ENCODE measurements at regions not wholly inside any gene's neighbourhood (a gene's known extent, or its start where the extent isn't known, plus 50 kb on each side); places are given as distances from the start of the nearest gene placed in this dataset.

DNA sequence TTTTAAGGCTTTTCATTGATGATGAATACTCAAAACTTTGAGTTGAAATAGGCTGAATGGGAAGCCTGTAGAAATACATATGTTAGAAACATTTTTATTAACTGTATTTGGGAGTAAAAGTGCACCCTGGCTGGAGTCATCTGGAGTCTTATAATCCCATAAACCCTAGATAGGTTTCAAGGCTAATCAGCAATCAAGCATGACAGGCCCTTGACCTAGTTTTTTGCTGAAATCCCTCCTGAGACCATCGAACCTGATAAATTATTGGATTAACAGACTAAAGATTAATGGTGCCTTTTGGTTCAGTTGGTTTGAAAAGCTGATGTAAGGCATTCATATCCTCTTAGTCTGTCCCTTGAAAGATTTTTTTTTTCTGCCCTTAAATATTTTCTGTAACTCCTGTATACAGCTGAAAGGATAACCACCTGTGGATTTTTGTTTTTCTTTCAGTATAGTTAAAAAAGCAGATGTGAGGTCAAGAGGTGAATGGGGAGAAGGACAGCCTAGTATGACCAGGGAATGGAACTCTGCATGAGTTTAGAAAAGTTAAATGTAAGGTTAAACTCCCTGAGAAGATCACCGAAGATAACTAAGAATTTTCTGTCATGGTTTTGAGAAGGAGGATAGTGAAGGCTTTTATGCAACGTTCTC, 69.4 kb upstream of the STXBP5L start:
- intact Hi-C loops (cut with DNase I) = no loop called here
- no peaks in the 10 kb centered on the region for H3K36me3 ChIP-seq
- H3K27ac ChIP-seq = no peak overlapping the region
- H3K9me3 ChIP-seq = no peaks in the 10 kb centered on the region
- H3K4me3 ChIP-seq (replicated peaks in 1 of 3) = no peak overlapping the region
- peak in 1 of 2 donors; percentile 10 for DNase-seq
- peaks cover 7 to 12% of the 10 kb centered on the region in 2 donors for H3K4me1 ChIP-seq
- H3K27me3 ChIP-seq = no peaks in the 10 kb centered on the region
- TF ChIP-seq, protein P1, sequence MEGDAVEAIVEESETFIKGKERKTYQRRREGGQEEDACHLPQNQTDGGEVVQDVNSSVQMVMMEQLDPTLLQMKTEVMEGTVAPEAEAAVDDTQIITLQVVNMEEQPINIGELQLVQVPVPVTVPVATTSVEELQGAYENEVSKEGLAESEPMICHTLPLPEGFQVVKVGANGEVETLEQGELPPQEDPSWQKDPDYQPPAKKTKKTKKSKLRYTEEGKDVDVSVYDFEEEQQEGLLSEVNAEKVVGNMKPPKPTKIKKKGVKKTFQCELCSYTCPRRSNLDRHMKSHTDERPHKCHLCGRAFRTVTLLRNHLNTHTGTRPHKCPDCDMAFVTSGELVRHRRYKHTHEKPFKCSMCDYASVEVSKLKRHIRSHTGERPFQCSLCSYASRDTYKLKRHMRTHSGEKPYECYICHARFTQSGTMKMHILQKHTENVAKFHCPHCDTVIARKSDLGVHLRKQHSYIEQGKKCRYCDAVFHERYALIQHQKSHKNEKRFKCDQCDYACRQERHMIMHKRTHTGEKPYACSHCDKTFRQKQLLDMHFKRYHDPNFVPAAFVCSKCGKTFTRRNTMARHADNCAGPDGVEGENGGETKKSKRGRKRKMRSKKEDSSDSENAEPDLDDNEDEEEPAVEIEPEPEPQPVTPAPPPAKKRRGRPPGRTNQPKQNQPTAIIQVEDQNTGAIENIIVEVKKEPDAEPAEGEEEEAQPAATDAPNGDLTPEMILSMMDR (IDR thresholded peaks at IDR 0.05) = no peak
- TF ChIP-seq POLR2A (IDR thresholded peaks at IDR 0.05) = no peak
- 35 to 39% methylated on average over 3 of the region's 3 CpGs for WGBS, 2 donors

DNA sequence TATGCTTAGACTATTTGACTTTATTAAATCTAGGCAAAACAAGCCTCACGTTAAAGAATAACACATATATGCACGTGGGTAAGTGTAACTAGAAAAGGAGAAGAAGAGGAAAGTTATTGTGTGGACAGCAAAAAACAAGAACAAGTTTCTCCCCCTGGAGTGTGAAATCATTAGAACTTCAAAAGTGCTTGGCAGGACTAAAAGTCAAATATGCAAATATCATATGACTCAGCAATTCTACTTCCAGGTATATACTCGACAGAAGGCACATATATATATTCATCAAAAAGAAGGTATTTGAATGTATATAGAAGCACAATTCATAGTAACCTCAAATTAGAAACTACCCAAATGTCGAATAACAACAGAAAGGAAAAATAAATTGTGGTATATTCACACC, 68.9 kb upstream of the STXBP5L start:
- H3K9me3 ChIP-seq = no peaks in the 10 kb centered on the region
- no peaks in the 10 kb centered on the region for H3K27me3 ChIP-seq
- H3K4me3 ChIP-seq (replicated peaks in 1 of 3) = no peak overlapping the region
- peaks cover 7 to 12% of the 10 kb centered on the region in 2 donors for H3K4me1 ChIP-seq
- no peak for DNase-seq
- TF ChIP-seq, protein P1 (IDR thresholded peaks at IDR 0.05) = no peak
- TF ChIP-seq POLR2A (IDR thresholded peaks at IDR 0.05) = no peak
- no peaks in the 10 kb centered on the region for H3K36me3 ChIP-seq
- 53 to 56% methylated on average over 4 of the region's 4 CpGs for WGBS, 2 donors
- intact Hi-C loops (cut with DNase I) = no loop called here
- no peak overlapping the region for H3K27ac ChIP-seq

DNA sequence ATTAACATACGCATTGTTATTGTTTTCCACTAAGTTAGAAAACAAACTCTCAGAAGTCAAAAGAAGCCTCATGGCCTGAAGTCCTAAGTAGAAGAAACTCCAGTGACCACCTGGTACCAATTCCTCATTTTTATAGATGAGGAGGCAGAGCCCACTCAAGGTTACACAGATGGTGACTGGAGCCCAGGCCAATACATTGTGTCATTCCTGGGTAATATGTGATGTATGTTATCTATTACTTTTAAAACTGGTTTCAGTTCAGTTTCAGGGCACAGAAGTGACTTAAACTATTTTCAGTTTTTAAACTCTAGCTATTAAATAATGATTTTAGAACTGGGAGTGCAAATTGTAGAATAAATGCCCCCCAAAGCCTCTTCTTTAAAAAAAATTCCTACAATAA, 66.7 kb upstream of the STXBP5L start:
- no peak for DNase-seq
- H3K9me3 ChIP-seq = no peaks in the 10 kb centered on the region
- no peak overlapping the region for H3K4me3 ChIP-seq (replicated peaks in 1 of 3)
- H3K27ac ChIP-seq = no peak overlapping the region
- intact Hi-C loops (cut with DNase I) = no loop called here
- peaks cover 7 to 12% of the 10 kb centered on the region in 2 donors for H3K4me1 ChIP-seq
- no peaks in the 10 kb centered on the region for H3K27me3 ChIP-seq
- TF ChIP-seq POLR2A (IDR thresholded peaks at IDR 0.05) = no peak
- TF ChIP-seq, protein P1 (IDR thresholded peaks at IDR 0.05) = no peak
- no peaks in the 10 kb centered on the region for H3K36me3 ChIP-seq
- 95 to 97% methylated on average over 1 of the region's 1 CpG for WGBS, 2 donors

DNA sequence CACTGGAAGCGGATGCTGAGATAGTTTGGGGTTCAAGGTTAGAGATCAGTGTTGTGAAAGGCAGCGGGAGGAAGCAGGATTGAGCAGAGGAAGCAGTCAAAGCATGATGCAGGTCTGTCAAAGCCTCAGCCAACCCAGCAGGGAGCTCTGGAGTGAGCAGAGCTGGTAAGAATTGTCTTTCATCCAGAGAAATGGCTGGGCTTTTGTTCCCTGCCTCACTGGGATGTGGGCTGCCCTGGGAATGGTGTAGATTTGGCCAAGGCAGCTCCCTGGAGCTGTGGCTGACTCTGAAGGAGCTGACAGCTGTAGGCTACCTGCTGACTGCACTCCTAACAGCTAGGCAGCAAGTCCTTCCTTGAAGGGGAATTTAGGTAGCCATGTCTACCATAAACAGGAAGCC, 61.9 kb upstream of the STXBP5L start:
- WGBS, 2 donors = 65 to 82% methylated on average over 2 of the region's 2 CpGs
- intact Hi-C loops (cut with DNase I) = no loop called here
- Histone ChIP-seq H3K27me3 (no peaks in the 10 kb centered on the region), H3K4me3 (replicated peaks in 1 of 3) (no peak overlapping the region), H3K27ac (no peak overlapping the region), H3K9me3 (no peaks in the 10 kb centered on the region), H3K36me3 (no peaks in the 10 kb centered on the region), H3K4me1 (no peaks in the 10 kb centered on the region)
- no peak for DNase-seq
- TF ChIP-seq, protein P1 (IDR thresholded peaks at IDR 0.05) = no peak
- TF ChIP-seq POLR2A (IDR thresholded peaks at IDR 0.05) = no peak

DNA sequence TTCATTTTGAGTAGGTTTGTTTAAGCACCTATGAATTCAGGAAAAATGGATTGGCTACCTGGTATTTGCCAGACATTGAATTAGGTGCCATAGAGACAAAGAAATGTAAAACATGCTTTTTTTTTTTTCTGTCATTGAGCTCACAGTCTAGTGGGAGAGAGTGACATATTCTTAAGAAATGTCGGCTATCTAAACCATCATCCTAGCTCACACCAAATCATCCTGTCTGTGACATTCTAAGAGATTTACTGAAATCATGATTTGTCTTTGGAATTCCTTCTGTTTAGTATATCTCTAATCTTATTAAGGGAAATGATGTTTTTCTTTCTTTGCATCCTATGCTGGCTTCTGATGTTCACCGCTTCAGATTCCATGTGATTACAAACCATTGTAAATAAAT, 59.5 kb upstream of the STXBP5L start:
- no peak for TF ChIP-seq POLR2A (IDR thresholded peaks at IDR 0.05)
- TF ChIP-seq, protein P1 (IDR thresholded peaks at IDR 0.05) = no peak
- H3K27ac ChIP-seq = no peak overlapping the region
- no peaks in the 10 kb centered on the region for H3K27me3 ChIP-seq
- no peaks in the 10 kb centered on the region for H3K4me1 ChIP-seq
- no peaks in the 10 kb centered on the region for H3K9me3 ChIP-seq
- intact Hi-C loops (cut with DNase I) = no loop called here
- H3K36me3 ChIP-seq = no peaks in the 10 kb centered on the region
- 94 to 96% methylated on average over 2 of the region's 2 CpGs for WGBS, 2 donors
- H3K4me3 ChIP-seq (replicated peaks in 1 of 3) = no peak overlapping the region
- DNase-seq = no peak
